PC-9 (cell line): ENCODE measurements at regions not wholly inside any gene's neighbourhood (a gene's known extent, or its start where the extent isn't known, plus 50 kb on each side); places are given as distances from the start of the nearest gene placed in this dataset.

Source experiments
- CTCF ChIP-seq: fragments of 200-600 bp; sonication (generic); conservative IDR thresholded peaks from 2 replicates; pipeline ENCODE4 v1.6.1; 2017; ENCODE audit warnings: mixed run types, antibody characterized with exemption, mild to moderate bottlenecking, moderate library complexity
- EZH2 ChIP-seq: fragments of 200-600 bp; sonication (generic); IDR thresholded peaks from 2 replicates; pipeline ENCODE4 v1.8.0; 2017; ENCODE audit warnings: antibody characterized with exemption, low read depth

- no peak for TF ChIP-seq CTCF
- no peak for TF ChIP-seq EZH2
Observed at GRCh38 chr21:15276243-15276642, 211.4 kb upstream of the NRIP1 start.
